AG08396 (cell line): ENCODE measurements at regions not wholly inside any gene's neighbourhood (a gene's known extent, or its start where the extent isn't known, plus 50 kb on each side); places are given as distances from the start of the nearest gene placed in this dataset.

Experiments used
- DNase-seq: peaks from one replicate; pipeline ENCODE4 v3.0.0; 2012; ENCODE audit warnings: low spot score, mixed read lengths

DNA sequence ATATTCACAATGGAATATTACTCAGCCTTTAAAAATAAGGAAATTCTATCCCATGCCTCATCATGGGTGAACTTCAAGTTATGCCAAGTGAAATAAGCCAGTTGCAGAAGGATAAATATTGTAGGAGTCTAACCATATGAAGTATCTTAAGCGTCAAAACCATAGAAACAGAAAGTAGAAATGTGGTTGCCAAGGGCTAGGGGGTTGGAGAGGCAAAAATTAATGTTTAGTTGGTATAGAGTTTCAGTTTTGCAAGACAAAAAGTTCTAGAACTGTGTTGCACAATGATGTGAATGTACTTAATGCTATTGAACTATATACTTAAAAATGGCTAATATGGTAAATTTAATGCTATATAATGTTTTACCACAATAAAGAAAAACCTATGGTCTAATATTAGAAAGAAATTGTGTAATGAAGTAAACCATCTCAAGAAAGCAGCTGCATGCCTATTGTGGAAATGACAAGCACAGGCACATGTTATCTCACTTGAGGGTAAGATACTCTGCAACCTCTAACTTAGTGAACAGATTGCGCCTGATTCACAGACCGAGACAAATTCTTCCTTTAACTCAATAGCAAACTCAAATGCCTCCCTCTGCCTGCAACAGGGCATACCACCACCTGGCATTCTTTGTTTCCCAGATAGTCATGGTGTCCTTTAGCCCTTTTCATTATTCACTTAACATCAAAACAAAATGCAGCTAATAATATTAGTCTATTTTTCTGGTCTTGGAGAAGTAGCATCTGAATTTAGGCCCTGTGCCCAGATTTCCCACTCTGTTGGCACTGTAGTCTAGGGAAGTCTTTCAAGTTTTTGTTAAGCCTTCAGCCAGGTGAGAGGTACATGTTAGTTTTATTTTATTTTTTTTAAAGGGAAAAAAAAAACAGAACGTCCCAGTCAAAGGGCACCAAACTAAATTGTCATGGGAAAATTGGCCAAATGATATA is 80.2 kb upstream of the ACP3 start:
- no peak for DNase-seq

DNA sequence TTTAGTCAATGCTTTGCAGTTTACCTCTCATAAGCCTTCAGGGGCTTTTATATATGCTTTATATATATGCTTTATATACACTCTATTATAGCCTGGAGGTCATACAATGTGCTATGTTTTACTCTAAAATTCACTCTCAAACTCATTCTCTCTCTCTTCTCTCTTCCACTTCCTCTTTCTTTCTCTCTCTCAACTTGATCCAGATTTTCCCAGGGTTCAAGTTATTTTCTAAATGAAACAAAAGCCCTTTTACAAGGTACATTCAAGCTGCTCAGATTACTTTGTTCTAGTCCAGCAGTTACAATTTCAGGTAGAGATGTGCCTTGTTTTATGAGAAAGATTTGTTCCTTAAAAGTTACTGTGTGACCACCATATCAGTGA is 79.6 kb upstream of the ACP3 start:
- DNase-seq: no peak

DNA sequence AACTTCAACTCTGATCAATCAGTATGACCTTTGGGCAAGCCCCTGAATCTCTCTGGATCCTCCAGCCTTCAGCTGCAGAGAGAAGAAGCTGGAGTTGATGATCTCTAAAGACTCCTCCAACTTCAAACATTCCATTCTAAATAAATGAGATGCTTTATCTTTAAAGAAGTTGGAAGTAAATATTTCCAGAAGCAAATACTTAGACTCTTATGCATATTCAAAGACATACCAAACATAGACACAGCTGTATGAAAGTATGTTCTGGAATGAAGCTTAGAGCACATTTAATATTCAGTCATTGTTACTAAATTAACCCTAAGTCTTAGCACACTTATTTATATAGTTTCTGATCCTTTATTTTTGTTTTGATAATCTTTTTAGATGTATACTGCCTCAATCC is 77.6 kb upstream of the ACP3 start:
- DNase-seq: no peak

DNA sequence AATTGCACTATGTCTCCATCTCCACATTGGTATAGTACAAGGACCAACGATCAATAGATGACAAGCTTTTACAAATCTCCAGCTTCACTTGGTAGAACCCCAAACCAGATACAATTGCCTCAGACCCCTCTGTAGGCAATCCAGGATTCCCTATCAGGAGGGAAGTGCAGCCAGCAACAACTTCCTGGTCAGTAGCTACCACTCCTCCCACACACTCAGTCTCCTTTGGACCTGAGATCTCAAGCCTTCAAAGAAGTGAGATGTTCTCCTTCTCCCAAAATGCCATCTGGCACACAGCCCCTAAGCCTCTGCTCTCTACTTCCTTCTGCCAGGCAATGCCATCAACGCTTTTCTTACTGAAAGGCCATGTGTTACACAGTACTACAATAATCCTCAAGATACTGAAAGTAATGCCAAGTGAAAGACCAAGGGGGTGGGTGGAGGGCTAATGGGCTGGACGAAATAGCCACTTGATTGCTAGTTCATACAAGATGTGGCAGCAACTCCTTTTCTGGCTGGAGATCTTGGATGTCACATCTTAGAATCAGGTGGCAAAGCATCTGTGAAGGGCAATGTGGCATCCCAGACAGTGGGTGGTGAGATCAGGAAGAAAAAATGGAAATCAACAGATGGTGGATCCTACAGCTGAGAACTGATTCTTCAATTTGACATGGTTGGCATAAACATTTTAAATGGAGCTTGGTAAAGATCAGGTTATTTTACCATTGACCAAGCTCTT is 75.3 kb upstream of the ACP3 start:
- DNase-seq: no peak

DNA sequence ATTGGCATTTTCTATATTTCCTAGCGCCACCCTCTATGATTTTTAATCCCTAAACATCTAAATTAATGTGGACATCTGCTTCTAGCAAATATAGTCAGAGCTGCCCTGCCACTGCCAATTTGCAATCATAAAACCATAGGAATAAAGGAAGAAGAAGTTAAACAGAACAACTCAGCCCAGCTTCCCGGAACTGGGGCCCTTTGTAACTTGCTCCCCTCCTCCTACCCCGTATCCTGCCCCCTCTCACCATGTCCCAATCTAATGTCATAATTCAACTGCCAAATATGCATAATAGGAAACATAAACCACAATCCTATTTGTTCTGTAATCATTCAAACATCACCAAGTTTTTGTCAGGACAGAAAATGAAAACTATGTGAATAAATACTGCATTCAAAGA is 74.4 kb upstream of the ACP3 start:
- no peak for DNase-seq

DNA sequence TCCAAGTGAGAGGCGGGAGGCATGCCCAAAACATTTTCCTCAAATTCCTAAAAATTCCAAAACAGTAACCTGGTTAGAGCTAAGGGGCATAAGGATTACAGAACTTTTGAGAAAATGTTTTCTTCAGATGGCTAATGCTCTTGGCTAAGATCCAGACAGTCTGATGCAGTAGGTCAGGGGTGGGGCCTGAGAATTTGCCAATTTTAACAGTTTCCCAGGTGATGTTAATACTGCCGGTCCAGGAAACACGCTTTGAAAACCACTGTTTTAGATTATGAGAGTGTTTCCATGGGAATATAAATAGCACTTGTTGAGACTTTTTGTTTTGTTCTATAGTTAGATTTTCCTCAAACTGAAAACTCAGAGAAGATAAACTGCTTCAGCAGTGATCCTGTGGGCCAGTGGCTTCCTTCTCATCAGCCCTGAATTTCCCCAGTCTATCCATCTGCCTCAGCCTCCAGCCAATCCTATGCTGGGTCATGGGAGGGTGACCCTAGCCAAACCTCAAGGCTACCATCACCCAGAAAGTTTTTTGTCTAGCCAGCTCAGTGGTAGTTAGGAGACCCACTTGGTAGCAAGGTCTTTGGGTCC is 71.6 kb upstream of the ACP3 start:
- no peak for DNase-seq

DNA sequence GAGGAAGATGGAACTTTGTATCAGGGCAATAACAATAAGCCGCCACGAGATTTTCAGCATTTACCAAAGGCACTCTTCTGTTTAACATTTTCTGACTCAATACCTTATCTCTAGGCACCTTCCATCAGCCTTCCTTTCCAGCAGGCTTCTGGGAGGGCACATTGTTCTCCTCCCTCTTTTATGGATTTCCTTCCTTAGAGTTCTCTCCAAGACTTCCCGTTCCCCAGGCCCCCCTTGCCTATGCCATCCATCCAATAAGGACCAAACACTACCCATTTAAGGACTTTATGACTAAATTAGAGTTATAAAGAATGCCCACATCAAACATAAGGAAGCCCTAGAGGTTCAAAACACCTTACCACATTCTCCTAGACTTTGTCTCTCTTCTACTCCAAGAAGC is 71.0 kb upstream of the ACP3 start:
- no peak for DNase-seq

DNA sequence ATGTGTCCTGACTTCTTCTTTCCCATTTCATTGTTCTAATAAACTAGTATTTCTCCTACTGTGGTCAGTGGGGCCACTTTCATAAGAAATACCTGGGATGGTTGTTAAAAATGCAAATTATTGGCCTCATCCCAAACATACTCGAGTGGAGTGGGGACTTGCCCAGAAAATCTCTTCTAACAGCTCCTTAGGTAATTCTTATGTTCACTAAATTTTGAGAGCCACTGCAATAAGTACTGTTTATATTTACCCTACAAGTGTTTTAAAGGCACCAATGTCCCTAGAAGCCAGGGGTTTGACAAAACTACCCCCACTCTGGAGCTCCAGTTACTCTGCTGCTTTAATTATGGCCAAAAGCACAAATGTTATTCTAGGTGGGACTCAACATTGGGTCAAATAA is 70.0 kb upstream of the ACP3 start:
- no peak for DNase-seq

DNA sequence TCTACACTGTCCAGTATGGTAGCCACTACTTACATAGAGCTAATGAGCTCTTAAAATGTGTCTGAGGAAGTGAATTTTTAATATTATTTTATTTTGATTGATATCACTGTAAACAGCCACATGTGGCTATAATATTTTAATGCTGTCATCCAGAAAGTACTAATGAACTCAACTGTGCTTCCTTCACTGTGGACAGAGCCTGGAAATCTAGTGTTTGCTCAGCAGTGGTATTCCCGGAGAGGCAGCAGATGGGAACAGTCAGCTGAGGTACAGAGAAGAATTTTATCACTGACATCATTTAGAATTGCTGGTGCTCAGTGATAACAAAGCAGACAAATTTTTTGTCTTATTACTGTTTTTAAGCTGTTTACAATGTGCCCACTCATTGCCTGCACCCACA is 68.7 kb upstream of the ACP3 start:
- DNase-seq: no peak

DNA sequence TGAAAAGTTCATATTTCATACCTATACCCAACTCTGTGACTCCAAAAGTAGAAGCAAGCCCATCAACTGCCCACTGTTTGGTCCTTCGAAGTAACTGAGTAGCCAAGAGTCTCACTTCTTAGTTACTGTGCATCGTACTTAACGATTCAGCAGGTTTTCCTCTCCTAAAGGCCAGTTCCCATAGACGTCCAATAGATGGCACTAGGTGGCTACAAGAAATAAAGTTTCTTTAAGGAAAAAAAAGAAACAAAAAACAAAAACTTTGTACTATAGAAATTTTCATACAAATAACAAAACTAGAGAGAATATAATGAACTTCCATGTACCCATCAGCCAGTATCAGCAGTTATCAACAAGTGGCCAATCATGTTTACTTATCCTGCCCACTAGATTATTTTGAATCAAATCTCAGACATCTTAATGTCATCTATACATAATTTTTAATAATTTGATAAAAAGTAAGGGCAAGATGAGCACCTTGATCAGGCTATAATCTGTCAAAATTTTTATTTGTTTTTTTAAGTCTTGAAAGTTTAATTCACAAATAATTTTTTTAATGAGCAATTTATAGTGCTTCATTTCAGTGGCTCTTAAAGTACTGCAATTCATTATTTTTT is 63.8 kb upstream of the ACP3 start:
- peak; percentile 50 for DNase-seq

DNA sequence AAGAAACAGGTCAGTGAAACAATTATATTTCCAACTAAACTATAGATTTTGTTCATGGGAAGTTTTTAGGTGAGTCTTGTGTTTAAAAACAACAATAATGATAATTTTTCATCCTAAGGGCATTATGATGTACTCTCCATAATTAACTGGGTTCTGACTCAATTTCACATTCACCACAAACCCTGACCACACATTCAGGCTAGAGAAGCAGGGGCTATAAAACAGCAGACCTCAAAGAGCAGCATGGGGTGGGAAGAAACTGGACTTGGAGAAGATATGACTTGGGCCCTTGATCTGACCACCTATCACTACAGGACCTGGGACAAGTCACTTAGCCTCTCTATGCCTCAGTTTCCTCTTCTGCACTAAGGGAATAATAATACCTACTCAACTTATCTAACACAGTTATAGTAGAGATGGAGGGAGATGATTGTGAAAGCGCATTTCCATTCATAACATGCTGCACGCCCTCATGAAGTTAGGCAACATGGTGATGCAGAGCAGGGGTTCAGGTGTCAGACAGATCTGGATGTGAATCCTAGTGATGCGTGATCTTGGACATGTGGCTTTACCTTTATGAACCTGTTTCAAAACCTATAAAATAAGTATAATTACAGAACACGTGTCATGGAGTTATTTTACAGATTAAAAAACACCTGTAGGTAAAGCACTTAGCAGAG is 63.0 kb upstream of the ACP3 start:
- no peak for DNase-seq

DNA sequence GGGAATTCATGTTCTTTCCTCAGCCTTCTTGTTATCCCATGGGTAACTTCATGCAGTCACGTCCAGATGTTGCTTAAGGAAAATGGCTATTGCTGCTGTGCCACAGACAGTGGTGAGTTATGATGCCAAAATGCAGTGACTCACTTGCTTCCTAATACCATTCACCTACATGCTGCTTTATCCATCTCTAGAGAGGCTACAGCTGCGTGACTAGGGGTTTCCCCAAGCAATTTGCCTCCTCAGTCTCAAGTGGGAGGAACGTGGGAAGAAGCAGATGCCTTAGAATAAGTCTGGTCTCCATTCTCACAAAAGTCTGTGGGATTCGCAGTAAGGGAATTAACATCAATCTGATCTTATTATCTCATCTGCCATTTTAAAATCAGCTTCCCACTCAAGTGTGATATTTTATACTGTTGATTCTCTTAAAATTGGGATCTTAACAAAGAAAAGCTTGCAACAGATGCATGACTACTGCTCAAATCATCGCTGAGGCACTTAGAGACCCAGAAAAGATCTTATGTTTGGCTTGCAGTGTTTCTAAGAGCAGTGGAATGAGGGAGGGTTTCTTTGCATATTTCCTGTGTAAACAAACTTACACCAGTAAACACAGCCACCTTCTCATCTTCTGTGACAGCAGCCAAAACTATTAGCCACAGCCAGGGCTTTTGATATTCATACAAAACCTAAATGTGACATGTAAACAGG is 62.0 kb upstream of the ACP3 start:
- DNase-seq: peak; percentile 37

DNA sequence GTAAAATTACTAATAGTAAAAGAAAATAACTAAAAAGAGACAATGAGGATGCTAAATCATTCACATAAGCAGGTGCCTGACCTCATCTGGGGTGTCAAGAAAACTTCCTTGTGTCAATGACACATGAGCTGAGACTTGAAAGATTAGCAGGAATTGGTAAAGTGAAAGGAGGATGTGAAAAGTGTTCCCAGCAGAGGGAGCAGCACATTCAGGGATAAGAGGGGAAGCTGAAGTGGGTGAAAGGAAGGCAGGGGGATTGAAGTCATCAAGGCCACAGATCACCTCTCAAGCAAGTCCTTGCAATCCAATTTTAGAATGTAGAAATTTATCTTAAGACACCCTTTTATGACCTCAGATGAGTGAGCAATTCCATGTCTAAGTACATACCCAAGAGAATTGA is 60.2 kb upstream of the ACP3 start:
- DNase-seq: no peak

DNA sequence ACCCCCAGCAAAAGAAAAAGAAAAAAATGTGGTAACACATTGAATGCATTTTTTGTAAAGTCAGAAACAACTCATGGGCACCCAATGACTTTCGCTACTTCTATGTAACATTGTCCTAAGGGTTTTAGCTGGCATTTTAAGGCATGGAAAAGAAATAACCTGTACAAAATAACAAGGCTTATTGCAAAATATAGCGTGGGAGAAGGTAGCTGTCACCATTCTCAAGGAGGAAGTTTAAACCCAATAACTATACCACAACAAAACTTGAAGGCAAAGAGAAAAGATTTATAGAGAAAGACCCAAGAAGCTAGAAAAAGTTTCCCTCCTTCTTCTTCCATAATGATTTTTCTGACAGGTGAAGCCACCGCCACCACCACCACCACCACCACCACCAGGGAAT is 55.7 kb upstream of the ACP3 start:
- no peak for DNase-seq

DNA sequence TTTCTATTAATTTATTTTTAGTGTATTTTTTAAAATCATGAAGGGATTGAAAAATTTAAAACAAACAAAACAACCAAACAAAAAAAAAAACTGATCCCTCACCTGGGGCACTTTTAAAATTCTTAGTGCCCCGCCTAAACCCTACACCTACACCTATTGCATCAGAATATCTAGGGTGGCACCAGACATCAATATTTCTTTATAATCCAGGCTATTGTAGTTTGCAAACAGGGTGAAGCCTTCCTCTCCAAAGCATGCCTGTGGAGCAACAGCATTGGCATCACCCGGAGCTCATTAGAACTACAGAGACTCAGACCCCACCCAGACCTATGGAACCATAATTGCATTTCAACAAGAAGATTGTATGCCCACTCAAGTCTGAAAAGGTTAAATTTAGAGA is 54.9 kb upstream of the ACP3 start:
- no peak for DNase-seq

DNA sequence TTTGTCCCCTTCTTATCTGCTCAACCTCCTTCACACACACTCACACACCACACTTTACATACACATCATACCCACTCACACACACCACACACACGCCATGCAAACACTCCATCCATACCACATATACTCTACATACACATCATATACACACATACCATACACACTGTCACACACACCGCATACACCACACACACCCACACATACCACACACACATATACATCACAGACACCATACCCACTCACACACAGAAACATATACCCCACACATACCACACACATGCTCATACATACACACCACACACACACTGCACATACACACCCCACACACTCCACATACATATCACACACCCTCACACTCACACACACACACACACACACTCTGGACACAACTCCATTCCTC is 54.3 kb upstream of the ACP3 start:
- no peak for DNase-seq

DNA sequence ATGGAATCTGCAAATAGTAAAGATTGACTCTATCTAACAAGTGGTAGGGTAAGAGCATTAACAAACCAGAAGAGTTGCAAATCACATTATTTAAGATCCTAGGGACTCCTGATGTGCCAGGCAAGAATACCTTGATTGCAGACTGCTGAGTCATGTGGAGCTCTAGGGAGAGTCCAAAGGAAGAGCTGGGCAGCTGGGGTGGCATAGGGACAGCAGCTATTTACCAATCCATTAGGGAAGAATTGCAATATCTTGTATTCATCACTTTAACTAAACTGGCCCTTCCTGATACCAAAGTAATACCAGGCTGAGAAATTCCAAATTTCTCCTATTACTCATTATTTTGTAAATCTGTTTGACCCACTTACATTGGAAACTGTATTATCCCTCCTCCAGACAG is 52.2 kb upstream of the ACP3 start:
- no peak for DNase-seq

DNA sequence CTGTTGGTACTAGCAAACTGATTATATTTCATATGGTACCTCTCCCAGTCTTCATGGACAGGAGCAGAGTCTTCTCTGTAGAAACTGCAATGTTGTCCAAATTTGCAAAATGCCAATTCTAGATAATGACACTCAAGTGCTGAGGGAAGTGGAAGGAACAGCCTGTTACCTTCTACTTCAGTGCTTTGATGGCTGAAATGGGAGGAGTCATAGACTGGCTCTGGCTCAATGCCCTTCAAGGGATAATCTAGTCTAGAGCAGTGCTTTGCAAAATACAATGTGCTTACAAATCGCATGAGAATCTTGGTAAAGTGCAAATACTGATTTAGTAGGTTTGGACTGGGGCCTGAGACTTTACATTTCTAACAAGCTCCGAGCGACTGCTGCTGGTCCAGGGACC is 51.7 kb upstream of the ACP3 start:
- no peak for DNase-seq

DNA sequence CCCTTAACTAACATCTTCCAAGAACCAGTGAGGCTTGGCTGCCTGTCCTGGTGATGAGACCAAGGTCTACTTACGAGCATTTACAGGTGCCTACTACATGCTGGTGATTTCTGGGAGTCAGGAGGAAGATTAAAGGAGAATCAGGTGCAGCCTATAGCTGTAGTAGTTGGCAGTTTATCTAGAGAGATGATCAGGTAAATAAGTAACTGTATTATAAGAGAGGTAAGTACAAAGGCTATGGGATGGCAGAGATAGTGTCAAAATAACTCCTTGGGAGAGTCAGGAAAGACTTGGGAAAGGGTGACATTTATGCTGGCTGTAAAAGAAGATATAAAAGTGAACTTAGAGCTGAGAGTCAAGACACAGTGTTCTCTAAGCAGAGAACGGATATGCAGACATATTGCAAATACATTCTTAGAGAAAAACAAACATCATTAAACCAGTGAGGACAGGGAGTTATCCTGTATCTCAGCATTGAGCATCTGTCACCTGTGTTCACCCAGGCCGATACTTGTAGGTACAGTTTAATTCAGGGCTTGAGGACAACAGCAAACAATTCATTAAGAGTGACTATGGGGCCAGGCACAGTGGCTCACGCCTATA is 49.7 kb upstream of the ACP3 start:
- no peak for DNase-seq
